ENCODE measurements at regions not wholly inside any gene's neighbourhood (a gene's known extent, or its start where the extent isn't known, plus 50 kb on each side); places are given as distances from the start of the nearest gene placed in this dataset.

DNA sequence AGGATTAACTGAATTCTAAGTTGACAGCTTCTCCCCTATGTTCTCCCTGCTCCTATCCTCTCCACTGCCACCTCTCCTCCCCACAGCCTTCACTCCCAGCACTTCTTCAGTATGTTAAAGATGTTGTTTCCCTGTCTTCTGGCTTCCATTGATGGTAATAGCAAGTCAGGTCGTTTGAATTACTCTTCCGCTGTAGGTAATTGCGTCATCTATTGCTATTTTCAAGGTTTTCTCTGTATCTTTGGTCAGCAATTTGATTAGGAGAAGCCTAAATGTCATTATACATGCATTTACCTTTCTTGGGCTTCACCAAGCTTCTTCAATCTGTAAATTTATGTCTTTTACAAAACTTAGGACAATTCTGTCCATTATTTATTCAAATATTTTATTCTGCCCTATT, 377.3 kb upstream of the KLF12 start:
- no peak overlapping the region for H3K9ac ChIP-seq
- no peak overlapping the region for H2AFZ ChIP-seq (ENCODE audit: low read depth)
- H4K20me1 ChIP-seq (ENCODE audit: insufficient read depth), result no peaks in the 10 kb centered on the region
- H3K27ac ChIP-seq, result no peak overlapping the region
- H3K79me2 ChIP-seq (ENCODE audit: insufficient read depth, low read depth), result no peaks in the 10 kb centered on the region
- no peak overlapping the region for H3K4me3 ChIP-seq (IDR thresholded peaks at IDR 0.05; ENCODE audit: insufficient read depth, low read depth, low read length)
- H3K36me3 ChIP-seq (ENCODE audit: insufficient read depth), result no peaks in the 10 kb centered on the region
- H3K4me2 ChIP-seq, result no peak overlapping the region
- no peak for TF ChIP-seq CTCF (conservative IDR thresholded peaks at IDR 0.05; ENCODE audit: low read depth, low read length)
- H3K4me1 ChIP-seq (ENCODE audit: low read depth, poor library complexity, severe bottlenecking), result no peaks in the 10 kb centered on the region
- H3K27me3 ChIP-seq (ENCODE audit: insufficient read depth, low read depth), result no peaks in the 10 kb centered on the region

GRCh38 chr13:74487091-74487722, 353.0 kb upstream of the KLF12 start:
- no peaks in the 10 kb centered on the region for H3K4me1 ChIP-seq (ENCODE audit: low read depth, poor library complexity, severe bottlenecking)
- H3K4me2 ChIP-seq, result no peak overlapping the region
- H3K27me3 ChIP-seq (ENCODE audit: insufficient read depth, low read depth), result no peaks in the 10 kb centered on the region
- no peaks in the 10 kb centered on the region for H3K79me2 ChIP-seq (ENCODE audit: insufficient read depth, low read depth)
- TF ChIP-seq CTCF (conservative IDR thresholded peaks at IDR 0.05; ENCODE audit: low read depth, low read length), result no peak
- H3K4me3 ChIP-seq (IDR thresholded peaks at IDR 0.05; ENCODE audit: insufficient read depth, low read depth, low read length), result no peak overlapping the region
- H3K36me3 ChIP-seq (ENCODE audit: insufficient read depth), result no peaks in the 10 kb centered on the region
- H3K27ac ChIP-seq, result no peak overlapping the region
- no peak overlapping the region for H2AFZ ChIP-seq (ENCODE audit: low read depth)
- no peaks in the 10 kb centered on the region for H4K20me1 ChIP-seq (ENCODE audit: insufficient read depth)
- no peak overlapping the region for H3K9ac ChIP-seq

- no peak for TF ChIP-seq CTCF (conservative IDR thresholded peaks at IDR 0.05; ENCODE audit: low read depth, low read length)
- H3K27me3 ChIP-seq (ENCODE audit: insufficient read depth, low read depth), result no peaks in the 10 kb centered on the region
- H3K9ac ChIP-seq, result no peak overlapping the region
- no peaks in the 10 kb centered on the region for H3K4me1 ChIP-seq (ENCODE audit: low read depth, poor library complexity, severe bottlenecking)
- no peak overlapping the region for H3K27ac ChIP-seq
- no peaks in the 10 kb centered on the region for H4K20me1 ChIP-seq (ENCODE audit: insufficient read depth)
- no peak overlapping the region for H3K4me3 ChIP-seq (IDR thresholded peaks at IDR 0.05; ENCODE audit: insufficient read depth, low read depth, low read length)
- H2AFZ ChIP-seq (ENCODE audit: low read depth), result no peak overlapping the region
- no peaks in the 10 kb centered on the region for H3K79me2 ChIP-seq (ENCODE audit: insufficient read depth, low read depth)
- H3K4me2 ChIP-seq, result no peak overlapping the region
- H3K36me3 ChIP-seq (ENCODE audit: insufficient read depth), result no peaks in the 10 kb centered on the region
Measured at GRCh38 chr13:74485757-74486156, 351.6 kb upstream of the KLF12 start.

- Histone ChIP-seq H3K4me3 (IDR thresholded peaks at IDR 0.05; ENCODE audit: insufficient read depth, low read depth, low read length) (no peak overlapping the region), H2AFZ (ENCODE audit: low read depth) (no peak overlapping the region), H3K36me3 (ENCODE audit: insufficient read depth) (no peaks in the 10 kb centered on the region), H3K79me2 (ENCODE audit: insufficient read depth, low read depth) (no peaks in the 10 kb centered on the region), H3K4me1 (ENCODE audit: low read depth, poor library complexity, severe bottlenecking) (no peaks in the 10 kb centered on the region), H3K27me3 (ENCODE audit: insufficient read depth, low read depth) (no peaks in the 10 kb centered on the region), H4K20me1 (ENCODE audit: insufficient read depth) (no peaks in the 10 kb centered on the region), H3K27ac (no peak overlapping the region), H3K9ac (no peak overlapping the region), H3K4me2 (no peak overlapping the region)
- TF ChIP-seq CTCF (conservative IDR thresholded peaks at IDR 0.05; ENCODE audit: low read depth, low read length), result no peak
Measured at GRCh38 chr13:74479124-74479523, 344.9 kb upstream of the KLF12 start.

Measured in KMS-11 (cell line).